NCI-H1048 (cell line): ENCODE measurements at regions not wholly inside any gene's neighbourhood (a gene's known extent, or its start where the extent isn't known, plus 50 kb on each side); places are given as distances from the start of the nearest gene placed in this dataset.
"Not testable (repeated sequence)": the region's sequence is repeated elsewhere in the genome, so short reads cannot be mapped to it uniquely, and the experiment has no call there.

Experiments
- DNase-seq: peaks from one replicate; lab custom pipeline; 2025; lab: John Stamatoyannopoulos, UW

GRCh38 chr13:110008816-110009215, 222.4 kb upstream of the IRS2 start:
- no peak for DNase-seq

GRCh38 chr13:110006304-110006703, 219.9 kb upstream of the IRS2 start:
- DNase-seq = no peak

- no peak for DNase-seq
Observed at GRCh38 chr13:110005563-110005962, 219.2 kb upstream of the IRS2 start.

GRCh38 chr13:110004814-110005213, 218.4 kb upstream of the IRS2 start:
- DNase-seq = no peak

GRCh38 chr13:110001670-110002275, 215.4 kb upstream of the IRS2 start:
- DNase-seq = no peak

- no peak for DNase-seq
Observed at GRCh38 chr13:110000534-110001345, 214.4 kb upstream of the IRS2 start.

GRCh38 chr13:109999659-110000533, 213.5 kb upstream of the IRS2 start:
- DNase-seq = no peak

- no peak for DNase-seq
Observed at GRCh38 chr13:109998684-109999533, 212.5 kb upstream of the IRS2 start.

- no peak for DNase-seq
Observed at GRCh38 chr13:109998037-109998436, 211.7 kb upstream of the IRS2 start.

GRCh38 chr13:109997056-109997595, 210.7 kb upstream of the IRS2 start:
- not testable (repeated sequence) for DNase-seq

GRCh38 chr13:109996404-109996960, 210.1 kb upstream of the IRS2 start:
- no peak for DNase-seq

GRCh38 chr13:109995578-109995977, 209.2 kb upstream of the IRS2 start:
- no peak for DNase-seq

- no peak for DNase-seq
Observed at GRCh38 chr13:109990296-109990695, 203.9 kb upstream of the IRS2 start.

GRCh38 chr13:109989686-109990085, 203.3 kb upstream of the IRS2 start:
- no peak for DNase-seq

GRCh38 chr13:109989155-109989554, 202.8 kb upstream of the IRS2 start:
- DNase-seq = no peak

GRCh38 chr13:109986851-109987250, 200.5 kb upstream of the IRS2 start:
- DNase-seq = no peak

GRCh38 chr13:109985871-109986450, 199.6 kb upstream of the IRS2 start:
- no peak for DNase-seq

GRCh38 chr13:109983447-109983846, 197.1 kb upstream of the IRS2 start:
- DNase-seq = no peak

- DNase-seq = no peak
Observed at GRCh38 chr13:109981000-109981399, 194.6 kb upstream of the IRS2 start.

GRCh38 chr13:109979676-109980075, 193.3 kb upstream of the IRS2 start:
- not testable (repeated sequence) for DNase-seq

GRCh38 chr13:109979228-109979627, 192.8 kb upstream of the IRS2 start:
- no peak for DNase-seq
